ENCODE measurements at regions not wholly inside any gene's neighbourhood (a gene's known extent, or its start where the extent isn't known, plus 50 kb on each side); places are given as distances from the start of the nearest gene placed in this dataset.

DNA sequence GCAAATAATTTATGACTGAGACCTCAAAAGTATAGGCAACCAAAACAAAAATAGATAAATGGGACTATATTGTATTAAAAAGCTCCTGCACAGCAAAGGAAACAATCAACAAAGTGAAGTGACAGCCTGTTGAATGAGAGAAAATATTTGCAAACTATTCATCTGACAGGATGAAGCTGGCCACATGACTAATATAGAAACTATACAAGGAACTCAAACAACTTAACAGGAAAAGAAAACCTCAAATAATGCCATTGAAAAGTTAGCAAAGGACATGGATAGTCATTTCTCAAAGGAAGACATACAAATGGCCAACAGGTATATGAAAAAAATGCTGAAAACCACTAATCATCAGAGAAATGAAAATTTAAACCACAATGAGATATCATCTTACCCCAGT is 245.1 kb downstream of the STK31 start:
- Histone ChIP-seq H3K4me1 (no peaks in the 10 kb centered on the region), H3K27ac (no peak overlapping the region), H3K27me3 (no peaks in the 10 kb centered on the region), H3K9me3 (peaks cover 0 to 3% (median 0%) of the 10 kb centered on the region in 3 donors), H3K4me3 (no peak overlapping the region), H3K36me3 (no peaks in the 10 kb centered on the region)
- no peak for DNase-seq
- intact Hi-C loops (cut with DNase I; ENCODE audit: low total_unique reads): no loop called here
- TF ChIP-seq, protein P1, sequence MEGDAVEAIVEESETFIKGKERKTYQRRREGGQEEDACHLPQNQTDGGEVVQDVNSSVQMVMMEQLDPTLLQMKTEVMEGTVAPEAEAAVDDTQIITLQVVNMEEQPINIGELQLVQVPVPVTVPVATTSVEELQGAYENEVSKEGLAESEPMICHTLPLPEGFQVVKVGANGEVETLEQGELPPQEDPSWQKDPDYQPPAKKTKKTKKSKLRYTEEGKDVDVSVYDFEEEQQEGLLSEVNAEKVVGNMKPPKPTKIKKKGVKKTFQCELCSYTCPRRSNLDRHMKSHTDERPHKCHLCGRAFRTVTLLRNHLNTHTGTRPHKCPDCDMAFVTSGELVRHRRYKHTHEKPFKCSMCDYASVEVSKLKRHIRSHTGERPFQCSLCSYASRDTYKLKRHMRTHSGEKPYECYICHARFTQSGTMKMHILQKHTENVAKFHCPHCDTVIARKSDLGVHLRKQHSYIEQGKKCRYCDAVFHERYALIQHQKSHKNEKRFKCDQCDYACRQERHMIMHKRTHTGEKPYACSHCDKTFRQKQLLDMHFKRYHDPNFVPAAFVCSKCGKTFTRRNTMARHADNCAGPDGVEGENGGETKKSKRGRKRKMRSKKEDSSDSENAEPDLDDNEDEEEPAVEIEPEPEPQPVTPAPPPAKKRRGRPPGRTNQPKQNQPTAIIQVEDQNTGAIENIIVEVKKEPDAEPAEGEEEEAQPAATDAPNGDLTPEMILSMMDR (IDR thresholded peaks at IDR 0.05): no peak

DNA sequence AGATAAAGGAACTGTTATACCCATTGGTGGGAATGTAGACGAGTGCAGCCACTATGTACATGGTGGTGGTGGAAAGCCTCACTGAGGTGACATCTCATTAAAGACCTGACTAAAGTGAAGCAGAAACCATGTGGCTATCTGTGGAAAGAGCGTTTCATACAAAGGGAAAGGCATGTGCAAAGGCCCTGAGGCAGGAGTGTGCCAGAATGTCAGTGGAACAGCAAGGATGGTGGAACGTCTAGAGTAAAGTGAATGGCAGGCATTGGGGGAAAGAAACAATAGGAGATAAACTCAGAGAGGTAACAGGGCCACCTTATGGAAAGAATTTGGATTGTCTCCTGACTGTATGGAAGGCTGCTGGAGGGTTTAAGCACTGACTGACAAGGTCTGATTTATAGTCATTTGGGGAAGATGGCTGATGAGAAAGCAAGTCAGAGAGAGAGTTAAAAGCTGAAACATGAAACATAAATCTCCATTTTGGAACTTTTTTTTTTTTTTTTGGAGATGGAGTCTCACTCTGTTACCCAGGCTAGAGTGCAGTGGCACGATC is 245.7 kb downstream of the STK31 start:
- Histone ChIP-seq H3K27ac (no peak overlapping the region), H3K9me3 (peaks cover 0 to 3% (median 0%) of the 10 kb centered on the region in 3 donors), H3K4me3 (no peak overlapping the region), H3K27me3 (no peaks in the 10 kb centered on the region), H3K36me3 (no peaks in the 10 kb centered on the region), H3K4me1 (no peaks in the 10 kb centered on the region)
- TF ChIP-seq, protein P1 (IDR thresholded peaks at IDR 0.05): no peak
- no peak for DNase-seq
- intact Hi-C loops (cut with DNase I; ENCODE audit: low total_unique reads): no loop called here

DNA sequence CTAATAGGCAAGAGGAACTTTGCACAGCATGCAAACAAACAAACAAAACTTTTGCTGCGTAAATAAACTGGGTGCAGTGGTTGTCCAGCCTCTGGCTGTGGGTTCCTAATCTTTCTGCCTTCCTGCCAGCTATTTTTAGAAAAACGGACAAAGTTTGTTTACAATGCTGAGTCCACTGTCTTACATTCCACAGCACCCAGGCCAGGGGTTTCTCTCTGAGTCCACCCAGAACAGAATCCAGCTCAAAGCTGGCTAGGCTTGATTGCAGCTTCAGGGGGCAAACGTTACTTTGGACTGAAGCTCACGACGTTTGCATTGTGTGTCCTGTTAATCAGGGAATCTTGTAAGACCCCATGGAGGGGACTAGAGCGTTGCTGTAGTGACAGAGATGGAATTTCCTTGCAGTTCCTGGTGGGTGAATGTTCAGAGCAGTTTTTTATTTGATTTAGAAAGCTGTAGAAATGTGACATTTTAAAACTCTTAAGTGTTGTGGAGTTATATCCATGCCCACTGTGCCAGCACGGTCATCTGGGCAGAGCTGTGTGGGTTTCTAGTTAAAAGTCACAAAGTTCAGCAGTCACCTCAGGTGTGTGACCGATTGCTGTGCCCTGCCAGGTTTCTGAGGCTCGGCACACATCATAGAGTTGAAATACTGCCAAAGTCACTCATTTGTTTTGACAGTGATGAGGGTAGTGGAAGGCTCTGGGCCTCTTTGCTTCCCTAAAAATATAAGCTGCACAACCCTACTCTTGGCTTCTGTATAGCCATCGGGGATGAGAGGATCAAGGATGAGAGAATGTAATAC is 247.0 kb downstream of the STK31 start:
- no peaks in the 10 kb centered on the region for H3K36me3 ChIP-seq
- TF ChIP-seq, protein P1 (IDR thresholded peaks at IDR 0.05): no peak
- H3K4me1 ChIP-seq: no peaks in the 10 kb centered on the region
- intact Hi-C loops (cut with DNase I; ENCODE audit: low total_unique reads): no loop called here
- no peak for DNase-seq
- no peaks in the 10 kb centered on the region for H3K27me3 ChIP-seq
- H3K9me3 ChIP-seq: no peaks in the 10 kb centered on the region
- H3K27ac ChIP-seq: no peak overlapping the region
- H3K4me3 ChIP-seq: no peak overlapping the region

DNA sequence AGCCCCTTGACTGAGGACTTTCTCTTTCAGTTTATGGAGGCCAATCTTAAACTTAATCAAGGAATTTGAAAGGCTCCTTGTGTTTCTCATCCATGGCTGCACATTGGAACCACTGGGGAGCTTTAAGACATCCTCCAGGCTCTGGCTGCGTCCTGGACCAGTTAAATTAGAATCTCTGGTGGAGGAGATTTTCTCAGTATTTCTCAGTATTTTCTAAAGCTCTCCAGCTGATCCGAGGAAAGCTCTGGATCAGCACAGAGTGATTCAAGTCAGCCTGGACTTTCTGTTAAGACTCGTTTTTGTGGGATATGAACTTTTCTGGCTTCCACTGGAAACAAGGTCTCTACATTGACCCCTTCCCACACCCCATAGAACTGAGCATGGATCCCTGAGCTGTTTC is 249.8 kb downstream of the STK31 start:
- intact Hi-C loops (cut with DNase I; ENCODE audit: low total_unique reads): no loop called here
- no peak for DNase-seq
- no peaks in the 10 kb centered on the region for H3K9me3 ChIP-seq
- no peak overlapping the region for H3K27ac ChIP-seq
- no peaks in the 10 kb centered on the region for H3K36me3 ChIP-seq
- H3K4me3 ChIP-seq: no peak overlapping the region
- H3K4me1 ChIP-seq: no peaks in the 10 kb centered on the region
- TF ChIP-seq, protein P1 (IDR thresholded peaks at IDR 0.05): no peak
- H3K27me3 ChIP-seq: no peaks in the 10 kb centered on the region

DNA sequence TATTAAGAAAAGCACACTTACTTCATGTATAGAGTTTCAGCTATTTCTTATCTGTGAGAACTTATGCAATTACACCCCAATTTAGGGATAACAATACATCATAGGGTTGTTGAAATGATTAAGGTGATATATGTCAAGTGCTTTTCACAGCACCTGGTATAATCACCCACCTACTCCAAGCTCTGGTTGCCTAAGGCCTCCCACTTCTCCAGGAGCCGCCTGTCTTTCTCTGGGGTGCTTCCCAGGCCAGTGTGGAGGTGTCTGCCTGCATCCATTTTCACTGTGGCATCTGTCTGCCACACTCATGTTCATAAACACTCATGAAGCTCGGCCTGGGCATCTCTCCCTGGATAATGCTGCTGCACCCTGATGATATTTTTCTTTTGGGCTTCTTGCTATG is 250.3 kb downstream of the STK31 start:
- Histone ChIP-seq H3K36me3 (no peaks in the 10 kb centered on the region), H3K9me3 (no peaks in the 10 kb centered on the region), H3K27ac (no peak overlapping the region), H3K4me3 (no peak overlapping the region), H3K4me1 (no peaks in the 10 kb centered on the region), H3K27me3 (no peaks in the 10 kb centered on the region)
- DNase-seq: no peak
- intact Hi-C loops (cut with DNase I; ENCODE audit: low total_unique reads): no loop called here
- TF ChIP-seq, protein P1 (IDR thresholded peaks at IDR 0.05): no peak

Data from tibial artery (tissue), 4 donors.